B cell (primary cell): ENCODE measurements at regions not wholly inside any gene's neighbourhood (a gene's known extent, or its start where the extent isn't known, plus 50 kb on each side); places are given as distances from the start of the nearest gene placed in this dataset.

Experiments used
- EZH2 ChIP-seq: IDR thresholded peaks from 2 replicates; pipeline ENCODE4 v1.6.1; 2012; ENCODE audit warnings: borderline replicate concordance, low read depth, mild to moderate bottlenecking, moderate library complexity, low read length; ENCODE audit not compliant: insufficient read depth, poor library complexity, severe bottlenecking
- TF ChIP-seq, protein P1 (sequence below): fragments of 200-600 bp; IDR thresholded peaks from one replicate; pipeline ENCODE4 v1.8.0; 2022; ENCODE audit warnings: antibody characterized with exemption, mild to moderate bottlenecking

- no peak for TF ChIP-seq EZH2
- TF ChIP-seq, protein P1, sequence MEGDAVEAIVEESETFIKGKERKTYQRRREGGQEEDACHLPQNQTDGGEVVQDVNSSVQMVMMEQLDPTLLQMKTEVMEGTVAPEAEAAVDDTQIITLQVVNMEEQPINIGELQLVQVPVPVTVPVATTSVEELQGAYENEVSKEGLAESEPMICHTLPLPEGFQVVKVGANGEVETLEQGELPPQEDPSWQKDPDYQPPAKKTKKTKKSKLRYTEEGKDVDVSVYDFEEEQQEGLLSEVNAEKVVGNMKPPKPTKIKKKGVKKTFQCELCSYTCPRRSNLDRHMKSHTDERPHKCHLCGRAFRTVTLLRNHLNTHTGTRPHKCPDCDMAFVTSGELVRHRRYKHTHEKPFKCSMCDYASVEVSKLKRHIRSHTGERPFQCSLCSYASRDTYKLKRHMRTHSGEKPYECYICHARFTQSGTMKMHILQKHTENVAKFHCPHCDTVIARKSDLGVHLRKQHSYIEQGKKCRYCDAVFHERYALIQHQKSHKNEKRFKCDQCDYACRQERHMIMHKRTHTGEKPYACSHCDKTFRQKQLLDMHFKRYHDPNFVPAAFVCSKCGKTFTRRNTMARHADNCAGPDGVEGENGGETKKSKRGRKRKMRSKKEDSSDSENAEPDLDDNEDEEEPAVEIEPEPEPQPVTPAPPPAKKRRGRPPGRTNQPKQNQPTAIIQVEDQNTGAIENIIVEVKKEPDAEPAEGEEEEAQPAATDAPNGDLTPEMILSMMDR, result no peak
These were observed 61.7 kb downstream of the XCL2 start for GRCh38 chr1:168482106-168482505.
